ENCODE measurements at regions not wholly inside any gene's neighbourhood (a gene's known extent, or its start where the extent isn't known, plus 50 kb on each side); places are given as distances from the start of the nearest gene placed in this dataset.

DNA sequence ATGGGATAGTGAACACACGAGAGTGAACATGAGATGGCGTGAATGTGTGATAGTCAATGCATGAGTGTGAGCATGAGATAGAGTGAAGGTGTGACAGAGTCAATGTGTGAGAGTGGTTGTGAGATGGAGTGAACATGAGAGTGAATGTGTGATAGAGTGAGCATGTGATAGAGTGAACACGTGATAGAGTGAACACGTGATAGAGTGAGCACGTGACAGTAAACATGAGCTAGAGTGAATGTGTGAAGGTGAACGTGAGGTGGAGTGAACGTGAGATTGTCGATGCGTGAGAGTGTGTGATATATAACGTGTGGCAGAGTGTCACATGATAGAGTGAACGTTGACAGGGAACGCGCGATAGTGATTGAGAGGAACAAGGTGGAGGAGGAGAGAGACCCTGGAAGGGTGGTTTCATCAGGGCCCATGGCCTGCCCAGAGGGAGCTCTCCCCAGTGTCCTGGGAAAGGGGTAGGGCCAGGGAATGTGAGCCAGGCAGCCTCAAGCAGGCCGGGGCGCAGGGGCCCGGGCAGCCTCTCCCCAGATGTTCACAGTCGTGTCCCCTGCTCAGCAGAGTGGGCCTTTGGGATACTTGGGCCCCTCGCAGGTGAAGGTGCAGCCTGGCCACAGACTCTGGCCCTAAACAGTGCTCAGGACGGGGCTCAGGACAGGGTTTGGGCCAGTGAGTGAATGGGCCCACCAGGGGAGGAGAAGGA lies 516.9 kb downstream of the EIPR1 start:
- Histone ChIP-seq H3K4me2 (no peak overlapping the region), H2AFZ (ENCODE audit: low read depth) (no peak overlapping the region), H3K36me3 (replicated peaks in 1 of 2; ENCODE audit: control insufficient read depth in 1 of 2, insufficient read depth in 2 of 2, low read length in 1 of 2) (no peaks in the 10 kb centered on the region), H3K9me3 (no peaks in the 10 kb centered on the region), H3K4me3 (ENCODE audit: low read depth in 2 of 2, low read length in 1 of 2) (no peak overlapping the region), H3K27ac (ENCODE audit: low read depth in 2 of 2, low read length in 1 of 2) (no peak overlapping the region), H3F3A (replicated peaks; ENCODE audit: insufficient read depth) (no peaks in the 10 kb centered on the region), H3K9me2 (no peaks in the 10 kb centered on the region), H3K27me3 (ENCODE audit: insufficient read depth) (no peaks in the 10 kb centered on the region), H3K79me2 (ENCODE audit: insufficient read depth) (no peaks in the 10 kb centered on the region), H4K20me1 (ENCODE audit: insufficient read depth) (no peaks in the 10 kb centered on the region), H3K4me1 (ENCODE audit: control insufficient read depth in 1 of 2, insufficient read depth in 2 of 2, low read depth in 1 of 2, low read length in 1 of 2) (peaks cover 0 to 3% of the 10 kb centered on the region in 2 experiments; a peak in 1 of 4 replicates), H3K9ac (no peak overlapping the region)
- 55% methylated on average over 16 of the region's 20 CpGs for WGBS (ENCODE audit: low lambda C conversion rate)
- POLR2A ChIA-PET = no interaction called here
- TF ChIP-seq JUND (IDR thresholded peaks at IDR 0.05) (no peak), ELF1 (IDR thresholded peaks at IDR 0.05) (no peak), MEF2A (IDR thresholded peaks at IDR 0.05; ENCODE audit: borderline replicate concordance, low read depth) (no peak), GATA2 (CRISPR knock-in tag; IDR thresholded peaks at IDR 0.05) (no peak), YY1 (IDR thresholded peaks at IDR 0.05; ENCODE audit: low read depth) (no peak)
- TF ChIP-seq, protein P1, sequence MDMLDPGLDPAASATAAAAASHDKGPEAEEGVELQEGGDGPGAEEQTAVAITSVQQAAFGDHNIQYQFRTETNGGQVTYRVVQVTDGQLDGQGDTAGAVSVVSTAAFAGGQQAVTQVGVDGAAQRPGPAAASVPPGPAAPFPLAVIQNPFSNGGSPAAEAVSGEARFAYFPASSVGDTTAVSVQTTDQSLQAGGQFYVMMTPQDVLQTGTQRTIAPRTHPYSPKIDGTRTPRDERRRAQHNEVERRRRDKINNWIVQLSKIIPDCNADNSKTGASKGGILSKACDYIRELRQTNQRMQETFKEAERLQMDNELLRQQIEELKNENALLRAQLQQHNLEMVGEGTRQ (IDR thresholded peaks at IDR 0.05; ENCODE audit: borderline replicate concordance, low read depth, low read length) = no peak
- TF ChIP-seq, protein P2, sequence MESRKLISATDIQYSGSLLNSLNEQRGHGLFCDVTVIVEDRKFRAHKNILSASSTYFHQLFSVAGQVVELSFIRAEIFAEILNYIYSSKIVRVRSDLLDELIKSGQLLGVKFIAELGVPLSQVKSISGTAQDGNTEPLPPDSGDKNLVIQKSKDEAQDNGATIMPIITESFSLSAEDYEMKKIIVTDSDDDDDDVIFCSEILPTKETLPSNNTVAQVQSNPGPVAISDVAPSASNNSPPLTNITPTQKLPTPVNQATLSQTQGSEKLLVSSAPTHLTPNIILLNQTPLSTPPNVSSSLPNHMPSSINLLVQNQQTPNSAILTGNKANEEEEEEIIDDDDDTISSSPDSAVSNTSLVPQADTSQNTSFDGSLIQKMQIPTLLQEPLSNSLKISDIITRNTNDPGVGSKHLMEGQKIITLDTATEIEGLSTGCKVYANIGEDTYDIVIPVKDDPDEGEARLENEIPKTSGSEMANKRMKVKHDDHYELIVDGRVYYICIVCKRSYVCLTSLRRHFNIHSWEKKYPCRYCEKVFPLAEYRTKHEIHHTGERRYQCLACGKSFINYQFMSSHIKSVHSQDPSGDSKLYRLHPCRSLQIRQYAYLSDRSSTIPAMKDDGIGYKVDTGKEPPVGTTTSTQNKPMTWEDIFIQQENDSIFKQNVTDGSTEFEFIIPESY (IDR thresholded peaks at IDR 0.05; ENCODE audit: borderline replicate concordance, low read depth) = no peak
- TF ChIP-seq, protein P3, sequence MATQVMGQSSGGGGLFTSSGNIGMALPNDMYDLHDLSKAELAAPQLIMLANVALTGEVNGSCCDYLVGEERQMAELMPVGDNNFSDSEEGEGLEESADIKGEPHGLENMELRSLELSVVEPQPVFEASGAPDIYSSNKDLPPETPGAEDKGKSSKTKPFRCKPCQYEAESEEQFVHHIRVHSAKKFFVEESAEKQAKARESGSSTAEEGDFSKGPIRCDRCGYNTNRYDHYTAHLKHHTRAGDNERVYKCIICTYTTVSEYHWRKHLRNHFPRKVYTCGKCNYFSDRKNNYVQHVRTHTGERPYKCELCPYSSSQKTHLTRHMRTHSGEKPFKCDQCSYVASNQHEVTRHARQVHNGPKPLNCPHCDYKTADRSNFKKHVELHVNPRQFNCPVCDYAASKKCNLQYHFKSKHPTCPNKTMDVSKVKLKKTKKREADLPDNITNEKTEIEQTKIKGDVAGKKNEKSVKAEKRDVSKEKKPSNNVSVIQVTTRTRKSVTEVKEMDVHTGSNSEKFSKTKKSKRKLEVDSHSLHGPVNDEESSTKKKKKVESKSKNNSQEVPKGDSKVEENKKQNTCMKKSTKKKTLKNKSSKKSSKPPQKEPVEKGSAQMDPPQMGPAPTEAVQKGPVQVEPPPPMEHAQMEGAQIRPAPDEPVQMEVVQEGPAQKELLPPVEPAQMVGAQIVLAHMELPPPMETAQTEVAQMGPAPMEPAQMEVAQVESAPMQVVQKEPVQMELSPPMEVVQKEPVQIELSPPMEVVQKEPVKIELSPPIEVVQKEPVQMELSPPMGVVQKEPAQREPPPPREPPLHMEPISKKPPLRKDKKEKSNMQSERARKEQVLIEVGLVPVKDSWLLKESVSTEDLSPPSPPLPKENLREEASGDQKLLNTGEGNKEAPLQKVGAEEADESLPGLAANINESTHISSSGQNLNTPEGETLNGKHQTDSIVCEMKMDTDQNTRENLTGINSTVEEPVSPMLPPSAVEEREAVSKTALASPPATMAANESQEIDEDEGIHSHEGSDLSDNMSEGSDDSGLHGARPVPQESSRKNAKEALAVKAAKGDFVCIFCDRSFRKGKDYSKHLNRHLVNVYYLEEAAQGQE (IDR thresholded peaks at IDR 0.05; ENCODE audit: low read depth, low read length) = no peak
- DNase-seq = no peak
- CTCF ChIA-PET = interaction anchor here (0.6 kb wide), 1 partner anchor 123 kb away, joined by 3 read pairs; no protein-coding TSS in a partner anchor

DNA sequence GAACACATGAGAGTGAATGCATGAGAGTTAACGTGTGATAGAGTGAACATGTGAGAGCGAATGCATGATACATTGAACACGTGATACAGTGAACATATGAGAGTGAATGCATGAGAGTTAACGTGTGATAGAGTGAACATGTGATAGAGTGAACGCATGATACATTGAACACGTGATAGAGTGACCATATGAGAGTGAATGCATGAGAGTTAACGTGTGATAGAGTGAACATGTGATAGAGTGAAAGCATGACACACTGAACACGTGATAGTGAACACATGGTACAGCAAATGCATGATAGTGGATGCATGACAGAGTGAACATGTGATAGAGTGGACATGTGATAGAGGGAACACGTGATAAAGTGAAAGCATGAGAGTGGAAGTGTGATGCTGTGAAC lies 517.9 kb downstream of the EIPR1 start:
- Histone ChIP-seq H3K9me2 (no peaks in the 10 kb centered on the region), H3K27me3 (ENCODE audit: insufficient read depth) (no peaks in the 10 kb centered on the region), H3K36me3 (replicated peaks in 1 of 2; ENCODE audit: control insufficient read depth in 1 of 2, insufficient read depth in 2 of 2, low read length in 1 of 2) (no peaks in the 10 kb centered on the region), H3K9me3 (no peaks in the 10 kb centered on the region), H3K4me1 (ENCODE audit: control insufficient read depth in 1 of 2, insufficient read depth in 2 of 2, low read depth in 1 of 2, low read length in 1 of 2) (peaks cover 0 to 3% of the 10 kb centered on the region in 2 experiments; a peak in 1 of 4 replicates), H3K9ac (no peak overlapping the region), H3K79me2 (ENCODE audit: insufficient read depth) (no peaks in the 10 kb centered on the region), H3K4me2 (no peak overlapping the region), H3K27ac (ENCODE audit: low read depth in 2 of 2, low read length in 1 of 2) (no peak overlapping the region), H4K20me1 (ENCODE audit: insufficient read depth) (no peaks in the 10 kb centered on the region), H3K4me3 (ENCODE audit: low read depth in 2 of 2, low read length in 1 of 2) (no peak overlapping the region), H3F3A (replicated peaks; ENCODE audit: insufficient read depth) (no peaks in the 10 kb centered on the region), H2AFZ (ENCODE audit: low read depth) (no peak overlapping the region)
- WGBS (ENCODE audit: low lambda C conversion rate) = 33% methylated on average over 9 of the region's 9 CpGs
- TF ChIP-seq FOXM1 (IDR thresholded peaks at IDR 0.05; ENCODE audit: low read depth) (no peak), MEF2A (IDR thresholded peaks at IDR 0.05; ENCODE audit: borderline replicate concordance, low read depth) (no peak)
- TF ChIP-seq, protein P2 (IDR thresholded peaks at IDR 0.05; ENCODE audit: borderline replicate concordance, low read depth) = no peak
- DNase-seq = no peak
- ChIA-PET CTCF (no interaction called here), POLR2A (no interaction called here)
